Naive thymus-derived CD4-positive, alpha-beta T cell (primary cell): ENCODE measurements at regions not wholly inside any gene's neighbourhood (a gene's known extent, or its start where the extent isn't known, plus 50 kb on each side); places are given as distances from the start of the nearest gene placed in this dataset.
A peak's percentile ranks its signal among the peaks of the same experiment; 100 is the strongest.

Source experiments
- ATAC-seq: fragments of 150-1000 bp; cut with Tn5 transposase; 2 replicates; pipeline ENCODE4 v1.10.0; 2021; ENCODE audit warnings: mild to moderate bottlenecking, moderate library complexity
- CTCF ChIA-PET: fragments of 350-600 bp; sonication (Branson Sonifier 250); formaldehyde crosslinking; loops from one replicate; lab custom pipeline; 2021; ENCODE audit warnings: antibody characterized with exemption; lab: Charles Lee
- POLR2A ChIA-PET: fragments of 350-600 bp; sonication (Branson Sonifier 250); formaldehyde crosslinking; loops from one replicate; lab custom pipeline; 2021; ENCODE audit warnings: antibody characterized with exemption, inconsistent platforms; lab: Charles Lee
- DNase-seq, 9 donors: peaks; one replicate each; pipeline versions ENCODE4 v3.0.0 to v3.0.0-alpha.2; 2020 to 2022; ENCODE audit warnings: mixed read lengths in 1 of 9
- H3K27ac ChIP-seq: one replicate; pipeline ENCODE4 v1.7.0; 2013; ENCODE audit warnings: mild to moderate bottlenecking, low read depth, low read length, moderate library complexity
- H3K27me3 ChIP-seq, 2 donors: one replicate each; pipeline ENCODE4 v1.7.0; 2013; ENCODE audit warnings: low read length in 2 of 2, mild to moderate bottlenecking in 2 of 2, moderate library complexity in 2 of 2; ENCODE audit not compliant: control insufficient read depth in 2 of 2, insufficient read depth in 2 of 2
- H3K36me3 ChIP-seq, 3 experiments: 1 replicate in 2 of 3; 2 replicates in 1 of 3; pipeline ENCODE4 v1.7.0; 2013; ENCODE audit warnings: low read length in 3 of 3, mild to moderate bottlenecking in 3 of 3, moderate library complexity in 1 of 3; ENCODE audit not compliant: insufficient read depth in 3 of 3, control insufficient read depth in 2 of 3
- H3K4me1 ChIP-seq, 2 donors: one replicate each; pipeline ENCODE4 v1.7.0; 2013; ENCODE audit warnings: low read length in 2 of 2, mild to moderate bottlenecking in 2 of 2, moderate library complexity in 1 of 2; ENCODE audit not compliant: control insufficient read depth in 2 of 2, insufficient read depth in 2 of 2
- H3K4me3 ChIP-seq: 2 replicates; pipeline ENCODE4 v1.7.0; 2013; ENCODE audit warnings: mild to moderate bottlenecking, low read length
- H3K9me3 ChIP-seq, 3 experiments: 1 replicate in 2 of 3; 2 replicates in 1 of 3; pipeline ENCODE4 v1.7.0; 2013; ENCODE audit warnings: low read length in 3 of 3; ENCODE audit not compliant: control insufficient read depth in 2 of 3
- H3K27ac Mint-ChIP-seq, 9 donors: one replicate each; pipeline ENCODE4 v1.8.0; 2020 to 2022; ENCODE audit warnings: mixed read lengths in 9 of 9, mild to moderate bottlenecking in 8 of 9, moderate library complexity in 5 of 9, inconsistent platforms in 2 of 9
- H3K27me3 Mint-ChIP-seq, 5 donors: one replicate each; pipeline ENCODE4 v1.8.0; 2021 to 2022; ENCODE audit warnings: mixed read lengths in 5 of 5, mild to moderate bottlenecking in 1 of 5
- H3K36me3 Mint-ChIP-seq, 5 donors: one replicate each; pipeline ENCODE4 v1.8.0; 2020 to 2022; ENCODE audit warnings: mixed read lengths in 5 of 5, mild to moderate bottlenecking in 3 of 5, inconsistent platforms in 1 of 5
- H3K4me1 Mint-ChIP-seq, 7 donors: one replicate each; pipeline ENCODE4 v1.8.0; 2020 to 2022; ENCODE audit warnings: mixed read lengths in 7 of 7, mild to moderate bottlenecking in 3 of 7, inconsistent platforms in 1 of 7
- H3K4me3 Mint-ChIP-seq, 10 donors: one replicate each; pipeline ENCODE4 v1.8.0; 2020 to 2022; ENCODE audit warnings: mild to moderate bottlenecking in 10 of 10, mixed read lengths in 10 of 10, moderate library complexity in 6 of 10, inconsistent platforms in 2 of 10
- H3K9me3 Mint-ChIP-seq, 11 donors: one replicate each; pipeline ENCODE4 v1.8.0; 2020 to 2022; ENCODE audit warnings: mixed read lengths in 11 of 11, mild to moderate bottlenecking in 4 of 11, inconsistent platforms in 1 of 11, moderate library complexity in 1 of 11
- intact Hi-C, 2 donors: fragments of 100-400 bp; cut with micrococcal nuclease; formaldehyde crosslinking; loops; one replicate each; pipeline ENCODE4 v1.15.1; 2023

DNA sequence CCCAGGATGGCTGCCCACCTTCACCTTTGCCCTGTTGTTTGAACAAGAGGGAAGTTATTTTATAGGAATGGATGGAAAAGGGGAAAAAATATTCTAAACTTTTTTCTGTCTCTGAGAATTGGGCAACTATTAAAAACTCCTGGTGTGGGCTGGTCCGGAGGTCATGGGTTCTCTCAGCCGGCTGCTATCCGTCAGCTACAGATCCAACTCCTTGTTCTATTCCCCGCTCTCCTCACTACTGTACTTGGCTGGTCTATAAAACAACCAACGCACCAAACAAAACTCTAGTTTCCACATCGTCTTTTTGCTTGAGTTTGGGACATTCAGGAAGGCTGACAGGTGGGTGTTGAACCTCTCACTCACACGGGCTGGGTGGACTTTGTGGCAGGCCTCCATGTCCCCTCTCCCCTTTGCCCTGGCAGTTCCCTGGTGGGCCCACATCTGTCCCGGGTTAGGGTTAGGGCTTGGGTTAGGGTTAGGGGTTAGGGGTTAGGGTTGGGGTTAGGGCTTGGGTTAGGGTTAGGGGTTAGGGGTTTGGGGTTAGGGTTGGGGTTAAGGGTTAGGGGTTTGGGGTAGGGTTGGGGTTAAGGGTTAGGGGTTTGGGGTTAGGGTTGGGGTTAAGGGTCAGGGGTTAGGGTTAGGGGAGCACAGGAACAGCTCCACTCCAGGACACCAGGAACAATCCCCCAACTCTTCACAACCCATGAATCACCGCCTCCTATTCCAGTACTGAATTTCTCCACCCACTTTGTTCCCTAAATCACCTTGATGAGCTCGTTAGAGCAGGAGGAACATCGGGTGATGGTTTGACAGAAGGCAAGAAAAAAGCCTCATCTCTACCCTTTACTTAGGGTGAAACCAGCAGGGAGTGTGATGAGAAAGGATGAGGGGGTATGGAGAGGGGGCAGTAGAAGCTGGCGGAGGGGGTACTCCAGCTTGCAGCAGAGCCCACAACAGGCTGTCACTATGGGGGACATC is 302.1 kb upstream of the IRX4 start:
- Mint-ChIP-seq H3K9me3 (no peaks in the 10 kb centered on the region), H3K4me3 (no peak overlapping the region), H3K27ac (no peak overlapping the region), H3K4me1 (peaks cover 0 to 3% (median 0%) of the 10 kb centered on the region in 7 donors), H3K27me3 (peaks cover 0 to 27% (median 14%) of the 10 kb centered on the region in 5 donors), H3K36me3 (no peaks in the 10 kb centered on the region)
- DNase-seq (no peak), ATAC-seq (no peak)
- Histone ChIP-seq H3K36me3 (no peaks in the 10 kb centered on the region), H3K27me3 (no peaks in the 10 kb centered on the region), H3K9me3 (no peaks in the 10 kb centered on the region), H3K4me1 (no peaks in the 10 kb centered on the region), H3K4me3 (no peak overlapping the region), H3K27ac (no peak overlapping the region)
- ChIA-PET CTCF (no interaction called here), POLR2A (no interaction called here)
- intact Hi-C loops = no loop called here

DNA sequence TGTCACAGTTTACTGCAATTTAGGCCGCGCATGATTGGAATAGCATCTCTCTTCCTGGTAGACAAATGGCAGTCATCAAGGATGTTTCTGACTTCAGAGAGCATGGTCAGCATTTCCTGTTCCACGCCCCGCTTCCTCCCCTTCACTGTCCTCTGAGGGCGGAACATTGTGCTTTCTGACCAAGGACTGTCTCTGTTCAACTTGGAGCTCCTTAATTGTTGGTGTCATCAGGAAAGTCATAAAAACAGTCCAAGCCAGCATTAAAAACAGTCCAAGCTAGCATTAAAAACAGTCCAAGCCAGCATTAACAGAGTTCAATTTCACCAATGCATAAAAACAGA is 301.3 kb upstream of the IRX4 start:
- intact Hi-C loops = no loop called here
- no peaks in the 10 kb centered on the region for H3K9me3 ChIP-seq
- Mint-ChIP-seq H3K4me3 (no peak overlapping the region), H3K36me3 (no peaks in the 10 kb centered on the region), H3K4me1 (peaks cover 0 to 3% (median 0%) of the 10 kb centered on the region in 7 donors), H3K27ac (no peak overlapping the region), H3K9me3 (no peaks in the 10 kb centered on the region), H3K27me3 (peaks cover 0 to 35% (median 14%) of the 10 kb centered on the region in 5 donors)
- POLR2A ChIA-PET = no interaction called here
- no peak overlapping the region for H3K27ac ChIP-seq
- no peaks in the 10 kb centered on the region for H3K27me3 ChIP-seq
- no peaks in the 10 kb centered on the region for H3K36me3 ChIP-seq
- ATAC-seq = no peak
- no peak overlapping the region for H3K4me3 ChIP-seq
- DNase-seq = no peak
- CTCF ChIA-PET = no interaction called here
- no peaks in the 10 kb centered on the region for H3K4me1 ChIP-seq

DNA sequence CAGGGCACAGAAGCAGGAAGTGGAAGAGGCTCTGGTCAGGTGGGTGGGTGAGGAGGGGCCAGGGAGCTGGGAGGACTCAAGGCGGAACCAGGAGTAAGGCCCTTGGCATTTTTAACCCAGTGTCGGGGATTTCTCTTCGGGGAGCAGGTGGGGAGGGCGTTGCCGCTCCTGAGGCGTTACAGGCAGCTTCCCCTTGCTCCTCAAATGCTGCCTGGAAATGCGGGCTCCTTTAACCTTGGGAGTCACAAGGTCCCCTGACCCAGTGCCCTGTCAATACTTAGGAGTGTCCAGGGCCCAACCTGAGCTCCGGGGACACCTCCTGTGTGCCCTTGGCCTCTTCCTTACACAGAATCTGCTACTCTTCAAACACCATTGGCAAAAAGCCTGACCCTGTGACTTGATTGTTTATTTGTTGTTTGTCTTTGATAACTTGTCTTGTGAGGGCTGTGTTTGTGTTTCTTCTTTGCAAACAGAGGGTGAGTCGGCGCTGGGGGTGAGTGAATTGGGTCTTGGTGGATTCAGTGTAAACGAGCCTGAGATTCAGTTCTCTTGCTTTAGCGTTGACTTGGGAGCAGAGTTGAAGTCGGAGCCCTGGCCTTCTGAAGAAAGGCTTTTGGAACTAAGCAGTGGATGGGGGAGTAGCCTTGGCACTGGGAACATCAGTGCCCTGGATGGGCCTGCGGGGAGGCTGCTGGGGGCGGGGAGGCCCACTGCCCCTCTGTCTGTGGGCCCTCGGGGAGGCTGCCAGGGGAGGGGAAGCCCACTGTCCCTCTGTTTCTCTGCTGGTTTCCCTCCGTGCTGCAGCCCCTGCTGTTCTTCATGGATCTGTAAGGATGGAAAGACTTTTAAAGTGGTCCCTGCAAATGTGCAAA is 300.7 kb upstream of the IRX4 start:
- DNase-seq = no peak
- no peaks in the 10 kb centered on the region for H3K9me3 ChIP-seq

DNA sequence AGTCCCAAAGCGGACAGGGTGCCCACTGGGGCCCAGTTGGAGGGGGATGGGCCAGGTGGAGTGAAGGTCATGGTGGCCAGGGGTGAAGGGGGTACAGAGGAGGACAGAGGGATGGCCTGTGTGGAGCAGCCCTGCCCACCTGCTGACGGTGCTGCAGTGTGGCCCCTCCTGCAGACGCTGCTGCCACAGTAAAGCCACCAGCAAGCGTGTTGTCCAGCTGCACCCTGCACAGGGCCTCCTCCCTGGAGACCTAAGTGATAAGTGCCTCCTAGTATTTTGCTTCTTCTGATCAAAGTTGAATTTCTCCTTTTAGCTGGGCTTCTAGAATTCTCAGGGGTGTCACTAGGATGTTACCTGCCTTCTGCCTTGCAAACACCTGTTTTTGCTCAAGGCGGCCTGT is 299.3 kb upstream of the IRX4 start:
- Histone ChIP-seq H3K27ac (no peak overlapping the region), H3K9me3 (no peaks in the 10 kb centered on the region), H3K27me3 (no peaks in the 10 kb centered on the region), H3K4me1 (no peaks in the 10 kb centered on the region), H3K36me3 (no peaks in the 10 kb centered on the region), H3K4me3 (no peak overlapping the region)
- ChIA-PET POLR2A (no interaction called here), CTCF (no interaction called here)
- Mint-ChIP-seq H3K4me1 (peaks cover 0 to 3% (median 0%) of the 10 kb centered on the region in 7 donors), H3K36me3 (no peaks in the 10 kb centered on the region), H3K27ac (no peak overlapping the region), H3K9me3 (no peaks in the 10 kb centered on the region), H3K27me3 (peaks cover 0 to 35% (median 12%) of the 10 kb centered on the region in 5 donors), H3K4me3 (no peak overlapping the region)
- DNase-seq (no peak), ATAC-seq (no peak)
- intact Hi-C loops = no loop called here

More for the DNA sequence above, 300.7 kb upstream of the IRX4 start:
- no peak overlapping the region for H3K4me3 Mint-ChIP-seq
- H3K27ac Mint-ChIP-seq = peak overlapping the region in 1 of 9 donors; percentile 16
- peaks cover 0 to 3% (median 0%) of the 10 kb centered on the region in 7 donors for H3K4me1 Mint-ChIP-seq
- Histone ChIP-seq H3K4me1 (no peaks in the 10 kb centered on the region), H3K36me3 (no peaks in the 10 kb centered on the region), H3K27ac (no peak overlapping the region), H3K27me3 (no peaks in the 10 kb centered on the region), H3K4me3 (no peak overlapping the region)
- no peak for ATAC-seq
- no peaks in the 10 kb centered on the region for H3K9me3 Mint-ChIP-seq
- intact Hi-C loops = no loop called here
- H3K27me3 Mint-ChIP-seq = peaks cover 0 to 35% (median 14%) of the 10 kb centered on the region in 5 donors
- ChIA-PET POLR2A (no interaction called here), CTCF (no interaction called here)
- no peaks in the 10 kb centered on the region for H3K36me3 Mint-ChIP-seq

DNA sequence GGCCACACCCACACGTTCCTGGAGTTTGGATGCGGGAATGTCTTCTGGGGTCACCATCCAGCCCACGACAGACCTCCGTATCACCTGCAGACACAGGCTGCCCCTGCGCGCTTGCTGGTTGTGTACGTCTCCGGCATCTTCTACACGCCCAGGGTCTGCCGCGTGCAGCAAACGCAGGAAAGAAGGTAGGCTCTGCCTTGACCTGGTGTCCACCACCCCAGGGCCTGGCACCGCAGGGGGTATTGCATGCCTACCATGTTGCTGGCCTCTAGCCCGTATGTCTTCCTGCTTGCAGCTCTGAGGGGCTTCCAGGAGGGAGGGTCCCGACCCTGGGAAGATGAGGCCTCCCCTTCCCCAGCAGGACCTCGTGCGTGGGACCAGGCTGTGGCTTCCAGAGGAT is 298.8 kb upstream of the IRX4 start:
- Mint-ChIP-seq H3K27me3 (peaks cover 0 to 30% (median 12%) of the 10 kb centered on the region in 5 donors), H3K9me3 (no peaks in the 10 kb centered on the region), H3K4me3 (no peak overlapping the region), H3K27ac (no peak overlapping the region), H3K4me1 (peaks cover 0 to 3% (median 0%) of the 10 kb centered on the region in 7 donors), H3K36me3 (no peaks in the 10 kb centered on the region)
- no peaks in the 10 kb centered on the region for H3K27me3 ChIP-seq
- POLR2A ChIA-PET = no interaction called here
- H3K27ac ChIP-seq = no peak overlapping the region
- no peaks in the 10 kb centered on the region for H3K4me1 ChIP-seq
- DNase-seq = no peak
- CTCF ChIA-PET = no interaction called here
- no peaks in the 10 kb centered on the region for H3K36me3 ChIP-seq
- no peaks in the 10 kb centered on the region for H3K9me3 ChIP-seq
- intact Hi-C loops = no loop called here
- no peak overlapping the region for H3K4me3 ChIP-seq
- no peak for ATAC-seq

DNA sequence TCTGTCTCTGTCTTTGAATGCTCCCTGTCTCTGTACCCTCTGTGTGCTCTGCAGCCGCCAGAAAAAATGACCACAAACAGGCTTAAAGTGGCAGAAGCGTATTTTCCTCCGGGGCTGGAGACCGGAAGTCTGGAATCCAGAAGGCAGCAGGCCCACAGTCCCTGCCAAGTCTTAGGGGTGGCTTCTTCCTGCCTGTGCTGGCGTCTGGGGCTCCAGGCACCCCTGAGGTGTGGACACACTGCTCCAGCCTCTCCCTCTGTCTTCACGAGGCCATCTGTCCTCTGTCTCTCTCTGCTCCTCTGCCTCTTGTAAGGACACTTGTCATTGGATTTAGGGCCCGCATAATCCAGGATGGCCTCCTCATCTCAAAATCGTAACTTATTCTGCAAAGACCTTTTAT is 298.4 kb upstream of the IRX4 start:
- Histone ChIP-seq H3K9me3 (no peaks in the 10 kb centered on the region), H3K27me3 (no peaks in the 10 kb centered on the region), H3K4me1 (no peaks in the 10 kb centered on the region), H3K27ac (no peak overlapping the region), H3K36me3 (no peaks in the 10 kb centered on the region), H3K4me3 (no peak overlapping the region)
- no peaks in the 10 kb centered on the region for H3K9me3 Mint-ChIP-seq
- intact Hi-C loops = no loop called here
- POLR2A ChIA-PET = no interaction called here
- H3K36me3 Mint-ChIP-seq = no peaks in the 10 kb centered on the region
- no peak overlapping the region for H3K27ac Mint-ChIP-seq
- CTCF ChIA-PET = no interaction called here
- peaks cover 0 to 3% (median 0%) of the 10 kb centered on the region in 7 donors for H3K4me1 Mint-ChIP-seq
- H3K27me3 Mint-ChIP-seq = peaks cover 0 to 26% (median 13%) of the 10 kb centered on the region in 5 donors
- no peak for ATAC-seq
- no peak for DNase-seq
- H3K4me3 Mint-ChIP-seq = no peak overlapping the region
